ENCODE measurements at regions not wholly inside any gene's neighbourhood (a gene's known extent, or its start where the extent isn't known, plus 50 kb on each side); places are given as distances from the start of the nearest gene placed in this dataset.

- H3K36me3 ChIP-seq (replicated peaks; ENCODE audit: control insufficient read depth, insufficient read depth, low read length) = no peaks in the 10 kb centered on the region
- DNase-seq = peak; percentile 29
- H3K4me3 ChIP-seq (ENCODE audit: insufficient read depth, low read depth, low read length) = no peak overlapping the region
- no peaks in the 10 kb centered on the region for H3K27me3 ChIP-seq (ENCODE audit: control insufficient read depth, insufficient read depth, low read length)
Observed at GRCh38 chr5:94045839-94046782, 304.7 kb upstream of the POU5F2 start.

- no peaks in the 10 kb centered on the region for H3K27me3 ChIP-seq (ENCODE audit: control insufficient read depth, insufficient read depth, low read length)
- H3K4me3 ChIP-seq (ENCODE audit: insufficient read depth, low read depth, low read length) = no peak overlapping the region
- H3K36me3 ChIP-seq (replicated peaks; ENCODE audit: control insufficient read depth, insufficient read depth, low read length) = no peaks in the 10 kb centered on the region
- DNase-seq = no peak
Observed at GRCh38 chr5:94043311-94043710, 301.9 kb upstream of the POU5F2 start.

DNA sequence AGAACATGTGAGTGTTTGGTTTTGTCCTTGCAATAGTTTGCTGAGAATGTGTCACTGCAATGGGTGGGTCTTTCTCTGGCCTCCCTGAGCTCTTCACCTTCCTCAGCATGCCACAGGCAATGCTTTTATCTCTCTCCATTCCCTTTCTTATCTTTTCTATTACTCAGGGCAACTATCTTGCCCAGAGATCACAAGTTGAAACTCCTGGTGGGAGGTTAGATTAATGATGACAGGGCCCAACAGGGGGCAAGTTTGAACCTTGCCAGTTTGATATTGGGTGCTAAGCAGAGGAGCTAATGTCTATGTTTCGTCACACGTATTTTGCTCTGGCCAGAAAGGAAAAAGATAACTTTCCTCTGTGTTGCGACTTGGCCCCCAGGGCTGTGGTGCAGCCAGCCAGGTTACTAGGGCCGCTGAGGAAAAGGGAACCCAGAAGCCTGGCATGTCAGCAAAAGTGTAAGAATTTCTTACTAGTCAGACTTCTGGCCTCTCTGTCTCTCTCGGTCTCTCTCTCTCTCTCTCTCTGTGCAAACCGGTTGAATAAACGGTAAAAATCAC lies 299.3 kb upstream of the POU5F2 start:
- Histone ChIP-seq H3K36me3 (replicated peaks; ENCODE audit: control insufficient read depth, insufficient read depth, low read length) (no peaks in the 10 kb centered on the region), H3K4me3 (ENCODE audit: insufficient read depth, low read depth, low read length) (no peak overlapping the region), H3K27me3 (ENCODE audit: control insufficient read depth, insufficient read depth, low read length) (no peaks in the 10 kb centered on the region)
- no peak for DNase-seq

- H3K4me3 ChIP-seq (ENCODE audit: insufficient read depth, low read depth, low read length) = no peak overlapping the region
- no peaks in the 10 kb centered on the region for H3K36me3 ChIP-seq (replicated peaks; ENCODE audit: control insufficient read depth, insufficient read depth, low read length)
- no peaks in the 10 kb centered on the region for H3K27me3 ChIP-seq (ENCODE audit: control insufficient read depth, insufficient read depth, low read length)
- no peak for DNase-seq
Observed at GRCh38 chr5:94039101-94039500, 297.7 kb upstream of the POU5F2 start.

DNA sequence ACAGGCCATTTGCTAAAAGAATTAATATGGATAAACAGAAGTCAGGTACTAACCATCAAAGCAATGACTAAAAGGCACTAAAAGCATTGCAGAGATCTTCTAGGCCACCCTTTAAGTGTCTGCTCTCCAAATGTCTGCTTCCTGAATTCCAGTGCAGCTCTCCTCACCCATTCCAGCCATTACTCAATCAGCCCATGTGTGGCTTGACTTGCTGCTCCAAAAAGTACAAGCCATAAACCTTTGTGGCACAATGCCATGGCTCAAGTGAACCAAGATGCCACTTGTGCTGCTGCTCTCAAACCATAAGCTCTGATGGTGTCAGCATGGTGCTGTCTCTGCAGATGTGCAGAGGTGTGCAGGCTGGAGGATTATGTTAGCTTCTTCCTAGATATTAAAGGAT lies 290.2 kb upstream of the POU5F2 start:
- Histone ChIP-seq H3K36me3 (replicated peaks; ENCODE audit: control insufficient read depth, insufficient read depth, low read length) (no peaks in the 10 kb centered on the region; the same call in 1 of the 2 replicates), H3K27me3 (ENCODE audit: control insufficient read depth, insufficient read depth, low read length) (no peaks in the 10 kb centered on the region), H3K4me3 (ENCODE audit: insufficient read depth, low read depth, low read length) (no peak overlapping the region)
- DNase-seq = no peak

DNA sequence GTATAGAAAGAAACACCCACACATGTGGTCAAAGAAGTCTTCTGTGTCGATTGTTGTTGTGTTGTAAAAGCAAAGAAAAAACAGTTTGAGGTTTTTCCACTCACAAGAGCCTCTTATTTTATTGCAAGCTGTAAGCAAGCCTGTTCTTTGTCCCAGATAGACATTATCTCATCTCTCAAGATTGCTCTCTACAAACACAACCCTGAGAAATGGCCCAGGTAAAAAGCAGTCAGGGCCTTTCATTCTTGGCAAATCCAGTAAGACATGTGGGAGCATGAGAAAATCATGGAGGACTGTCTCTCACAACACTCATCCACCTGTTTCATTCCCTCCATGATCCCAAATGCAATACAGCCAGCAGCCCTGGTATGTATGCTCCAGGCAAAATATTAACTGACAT lies 286.6 kb upstream of the POU5F2 start:
- no peak for DNase-seq
- H3K4me3 ChIP-seq (ENCODE audit: insufficient read depth, low read depth, low read length) = no peak overlapping the region
- H3K36me3 ChIP-seq (replicated peaks; ENCODE audit: control insufficient read depth, insufficient read depth, low read length) = no peaks in the 10 kb centered on the region; the same call in 1 of the 2 replicates
- H3K27me3 ChIP-seq (ENCODE audit: control insufficient read depth, insufficient read depth, low read length) = no peaks in the 10 kb centered on the region

DNA sequence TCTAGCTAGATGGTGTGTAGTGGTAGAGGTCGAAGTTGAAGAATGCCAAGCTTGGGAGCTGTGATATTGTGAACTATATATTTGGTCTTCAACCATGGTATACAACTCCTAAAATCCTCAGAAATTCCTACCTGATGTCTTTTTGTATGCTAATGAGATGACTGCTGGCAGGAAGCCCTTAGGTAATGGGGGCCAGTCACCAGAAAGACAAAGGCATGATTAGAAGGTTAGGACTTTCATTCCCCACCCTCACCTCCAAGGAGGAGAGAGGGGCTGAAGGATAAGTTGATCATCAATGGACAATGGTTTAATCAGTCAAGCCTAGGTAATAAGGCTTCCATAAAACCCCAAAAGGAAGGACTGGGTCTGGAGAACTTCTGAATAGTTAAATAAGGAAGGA lies 285.7 kb upstream of the POU5F2 start:
- H3K27me3 ChIP-seq (ENCODE audit: control insufficient read depth, insufficient read depth, low read length) = no peaks in the 10 kb centered on the region
- H3K36me3 ChIP-seq (replicated peaks; ENCODE audit: control insufficient read depth, insufficient read depth, low read length) = no peaks in the 10 kb centered on the region; the same call in 1 of the 2 replicates
- no peak for DNase-seq
- no peak overlapping the region for H3K4me3 ChIP-seq (ENCODE audit: insufficient read depth, low read depth, low read length)

DNA sequence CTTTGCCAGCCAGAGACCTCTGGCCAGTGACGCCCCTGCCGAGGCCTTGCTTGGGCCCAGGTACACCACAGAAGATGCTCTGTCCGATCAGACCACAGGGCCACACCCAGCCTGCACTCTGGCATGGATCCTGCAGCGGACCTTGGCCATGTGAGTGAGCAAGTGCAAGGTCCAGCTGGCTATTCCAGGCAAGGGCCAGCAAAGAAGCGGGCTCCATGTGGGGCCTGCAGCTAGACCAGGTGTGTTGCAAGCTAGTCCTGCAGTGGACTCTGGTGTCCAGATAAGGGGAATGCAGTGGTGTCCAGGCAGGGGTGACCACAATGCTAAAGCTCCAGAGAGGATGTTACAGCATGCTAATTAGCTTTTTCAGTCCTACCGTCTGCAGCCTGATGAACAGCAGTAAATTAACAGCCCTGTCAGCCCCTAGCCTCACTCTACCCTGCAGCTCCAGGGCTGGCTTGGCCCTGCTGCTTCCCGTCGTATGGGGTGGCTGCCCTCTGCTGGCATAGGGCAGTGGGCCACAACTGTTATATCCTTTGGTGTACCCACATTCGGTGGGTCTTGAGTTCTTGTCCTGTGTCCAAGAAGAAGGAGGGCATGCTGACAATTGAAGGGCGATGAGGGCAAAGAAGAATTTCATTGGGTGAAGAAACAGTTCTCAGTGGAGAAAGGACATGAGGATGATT lies 284.5 kb upstream of the POU5F2 start:
- Histone ChIP-seq H3K4me3 (ENCODE audit: insufficient read depth, low read depth, low read length) (no peak overlapping the region), H3K27me3 (ENCODE audit: control insufficient read depth, insufficient read depth, low read length) (no peaks in the 10 kb centered on the region), H3K36me3 (replicated peaks; ENCODE audit: control insufficient read depth, insufficient read depth, low read length) (no peaks in the 10 kb centered on the region)
- DNase-seq = peak; percentile 7

DNA sequence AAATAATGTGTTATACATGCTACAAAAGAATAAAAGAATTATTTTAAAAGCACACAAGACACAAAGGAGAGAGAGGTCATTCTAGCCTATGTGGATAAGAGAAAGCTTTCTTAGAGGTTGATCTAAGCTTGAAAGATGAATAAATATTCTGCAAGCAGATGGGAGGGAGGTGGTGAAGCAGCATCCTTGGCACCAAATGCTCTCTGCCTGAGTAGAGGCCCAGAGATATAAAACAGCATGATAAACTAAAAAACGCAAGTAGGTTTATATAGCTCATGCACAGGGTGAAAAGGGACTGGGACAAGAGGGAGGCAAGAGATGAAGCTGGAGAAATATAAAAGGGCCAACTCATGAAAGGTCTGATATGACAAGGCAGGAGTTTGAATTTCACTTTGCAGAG lies 283.2 kb upstream of the POU5F2 start:
- no peaks in the 10 kb centered on the region for H3K36me3 ChIP-seq (replicated peaks; ENCODE audit: control insufficient read depth, insufficient read depth, low read length)
- H3K4me3 ChIP-seq (ENCODE audit: insufficient read depth, low read depth, low read length) = no peak overlapping the region
- H3K27me3 ChIP-seq (ENCODE audit: control insufficient read depth, insufficient read depth, low read length) = no peaks in the 10 kb centered on the region
- DNase-seq = no peak

- Histone ChIP-seq H3K27me3 (ENCODE audit: control insufficient read depth, insufficient read depth, low read length) (no peaks in the 10 kb centered on the region), H3K4me3 (ENCODE audit: insufficient read depth, low read depth, low read length) (no peak overlapping the region), H3K36me3 (replicated peaks; ENCODE audit: control insufficient read depth, insufficient read depth, low read length) (no peaks in the 10 kb centered on the region)
- no peak for DNase-seq
Observed at GRCh38 chr5:94024101-94024500, 282.7 kb upstream of the POU5F2 start.

GRCh38 chr5:94021246-94021645 lies 279.8 kb upstream of the POU5F2 start:
- H3K27me3 ChIP-seq (ENCODE audit: control insufficient read depth, insufficient read depth, low read length) = no peaks in the 10 kb centered on the region
- H3K36me3 ChIP-seq (replicated peaks; ENCODE audit: control insufficient read depth, insufficient read depth, low read length) = no peaks in the 10 kb centered on the region
- no peak overlapping the region for H3K4me3 ChIP-seq (ENCODE audit: insufficient read depth, low read depth, low read length)
- no peak for DNase-seq

GRCh38 chr5:94017579-94017978 lies 276.2 kb upstream of the POU5F2 start:
- H3K36me3 ChIP-seq (replicated peaks; ENCODE audit: control insufficient read depth, insufficient read depth, low read length) = no peaks in the 10 kb centered on the region
- no peaks in the 10 kb centered on the region for H3K27me3 ChIP-seq (ENCODE audit: control insufficient read depth, insufficient read depth, low read length)
- no peak overlapping the region for H3K4me3 ChIP-seq (ENCODE audit: insufficient read depth, low read depth, low read length)
- DNase-seq = no peak

GRCh38 chr5:94010814-94011213 lies 269.4 kb upstream of the POU5F2 start:
- no peak for DNase-seq
- H3K36me3 ChIP-seq (replicated peaks; ENCODE audit: control insufficient read depth, insufficient read depth, low read length) = no peaks in the 10 kb centered on the region
- no peaks in the 10 kb centered on the region for H3K27me3 ChIP-seq (ENCODE audit: control insufficient read depth, insufficient read depth, low read length)
- no peak overlapping the region for H3K4me3 ChIP-seq (ENCODE audit: insufficient read depth, low read depth, low read length)

DNA sequence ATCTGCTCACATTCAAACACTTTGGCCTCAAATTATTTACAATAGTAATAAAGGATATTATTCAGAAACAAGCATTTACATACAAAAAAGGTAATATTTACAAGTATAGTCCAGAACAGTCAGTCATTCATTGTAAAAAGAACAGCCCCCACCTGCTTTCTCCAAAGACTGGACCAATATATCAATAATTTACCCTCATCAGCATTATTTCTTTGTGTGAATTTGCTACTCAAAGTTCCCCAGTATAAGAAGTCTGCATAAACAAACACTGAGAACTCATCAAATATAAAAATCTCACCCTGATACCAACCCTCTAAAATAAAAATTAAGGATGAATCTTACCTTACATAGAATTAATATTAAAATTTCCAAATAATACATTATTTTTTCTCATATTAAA lies 267.8 kb upstream of the POU5F2 start:
- Histone ChIP-seq H3K4me3 (ENCODE audit: insufficient read depth, low read depth, low read length) (no peak overlapping the region), H3K27me3 (ENCODE audit: control insufficient read depth, insufficient read depth, low read length) (no peaks in the 10 kb centered on the region), H3K36me3 (replicated peaks; ENCODE audit: control insufficient read depth, insufficient read depth, low read length) (no peaks in the 10 kb centered on the region)
- no peak for DNase-seq

GRCh38 chr5:93998951-93999455 lies 257.6 kb upstream of the POU5F2 start:
- no peak for DNase-seq
- Histone ChIP-seq H3K36me3 (replicated peaks; ENCODE audit: control insufficient read depth, insufficient read depth, low read length) (no peaks in the 10 kb centered on the region), H3K4me3 (ENCODE audit: insufficient read depth, low read depth, low read length) (no peak overlapping the region), H3K27me3 (ENCODE audit: control insufficient read depth, insufficient read depth, low read length) (no peaks in the 10 kb centered on the region)
